GM13977 (cell line): ENCODE measurements at regions not wholly inside any gene's neighbourhood (a gene's known extent, or its start where the extent isn't known, plus 50 kb on each side); places are given as distances from the start of the nearest gene placed in this dataset.

Experiments used
- DNase-seq: peaks from one replicate; pipeline ENCODE4 v3.0.0; 2012; ENCODE audit warnings: low spot score
- CTCF ChIP-seq: IDR thresholded peaks from 2 replicates; pipeline ENCODE4 v1.5.1; 2012; ENCODE audit warnings: mild to moderate bottlenecking, control low read depth; ENCODE audit not compliant: insufficient read depth; ENCODE audit errors: extremely low read depth, missing control alignments
- in situ Hi-C: fragments of 300-500 bp; cut with MboI; formaldehyde crosslinking; loops from one replicate; pipeline ENCODE4 v1.12.0; 2022; ENCODE audit warnings: low sequenced_read_pairs, low pct_unique_long_range_greater_than_20kb, mixed read lengths, inconsistent platforms; ENCODE audit not compliant: unreplicated experiment

- TF ChIP-seq CTCF, result no peak
- no peak for DNase-seq
- in situ Hi-C loops, result no loop called here
Observed at GRCh38 chr5:89994266-89994665, 415.3 kb downstream of the CETN3 start.

GRCh38 chr5:89992201-89992600, 417.4 kb downstream of the CETN3 start:
- no peak for TF ChIP-seq CTCF
- in situ Hi-C loops, result no loop called here
- no peak for DNase-seq

- TF ChIP-seq CTCF, result no peak
- DNase-seq, result no peak
- in situ Hi-C loops, result no loop called here
Observed at GRCh38 chr5:89991592-89991991, 418.0 kb downstream of the CETN3 start.

- DNase-seq, result no peak
- in situ Hi-C loops, result no loop called here
- TF ChIP-seq CTCF, result no peak
Observed at GRCh38 chr5:89989776-89990175, 419.8 kb downstream of the CETN3 start.

GRCh38 chr5:89988998-89989655, 420.4 kb downstream of the CETN3 start:
- in situ Hi-C loops, result no loop called here
- DNase-seq, result no peak
- no peak for TF ChIP-seq CTCF

- DNase-seq, result no peak
- TF ChIP-seq CTCF, result no peak
- in situ Hi-C loops, result no loop called here
Observed at GRCh38 chr5:89988129-89988810, 421.3 kb downstream of the CETN3 start.

- no peak for TF ChIP-seq CTCF
- in situ Hi-C loops, result no loop called here
- DNase-seq, result no peak
Observed at GRCh38 chr5:89983216-89983615, 426.3 kb downstream of the CETN3 start.
